OCI-LY3 (cell line): ENCODE measurements at regions not wholly inside any gene's neighbourhood (a gene's known extent, or its start where the extent isn't known, plus 50 kb on each side); places are given as distances from the start of the nearest gene placed in this dataset.
"Not testable (repeated sequence)": the region's sequence is repeated elsewhere in the genome, so short reads cannot be mapped to it uniquely, and the experiment has no call there.

ENCODE experiments used
- H2AFZ ChIP-seq: fragments of 200-600, 300-600 bp; shearing (Covaris generic); 2 replicates; pipeline ENCODE4 v1.6.0; 2014; ENCODE audit warnings: antibody characterized with exemption, low read depth, low read length
- H3K27ac ChIP-seq: fragments of 200-600, 300-600 bp; sonication (generic); 2 replicates; pipeline ENCODE4 v1.5.1; 2014; ENCODE audit warnings: mild to moderate bottlenecking, low read length, moderate library complexity, mixed read lengths
- H3K27me3 ChIP-seq: fragments of 200-600, 300-600 bp; sonication (generic); 2 replicates; pipeline ENCODE4 v1.6.1; 2014; ENCODE audit warnings: low read depth, low read length, mixed read lengths
- H3K36me3 ChIP-seq: fragments of 200-600, 300-600 bp; sonication (generic); replicated peaks from 2 replicates; pipeline ENCODE3; 2014; ENCODE audit warnings: low read depth, low read length, mixed read lengths
- H3K4me1 ChIP-seq: fragments of 300-600, 200-600 bp; sonication (generic); 2 replicates; pipeline ENCODE4 v1.6.1; 2014; ENCODE audit warnings: low read length, mixed read lengths
- H3K4me2 ChIP-seq: fragments of 200-600, 300-600 bp; sonication (generic); 2 replicates; pipeline ENCODE4 v1.6.1; 2014; ENCODE audit warnings: low read length, mixed read lengths
- H3K4me3 ChIP-seq: fragments of 300-600, 200-600 bp; sonication (generic); 2 replicates; pipeline ENCODE4 v1.5.1; 2014; ENCODE audit warnings: antibody characterized with exemption, mild to moderate bottlenecking, low read length, moderate library complexity
- H3K79me2 ChIP-seq: fragments of 300-600, 200-600 bp; shearing (Covaris generic); 2 replicates; pipeline ENCODE4 v1.6.1; 2014; ENCODE audit warnings: mild to moderate bottlenecking, low read length, mixed read lengths
- H3K9ac ChIP-seq: fragments of 300-600, 200-600 bp; shearing (Covaris generic); 2 replicates; pipeline ENCODE4 v1.6.0; 2014; ENCODE audit warnings: mild to moderate bottlenecking, low read length, moderate library complexity
- H3K9me3 ChIP-seq: fragments of 200-600, 300-600 bp; shearing (Covaris generic); 2 replicates; pipeline ENCODE4 v1.6.1; 2014; ENCODE audit warnings: low read length, mixed read lengths; ENCODE audit not compliant: insufficient read depth
- H4K20me1 ChIP-seq: fragments of 200-600, 300-600 bp; sonication (generic); 2 replicates; pipeline ENCODE4 v1.6.1; 2016; ENCODE audit warnings: low read length, mixed read lengths; ENCODE audit not compliant: insufficient read depth
- EZH2phosphoT487 ChIP-seq: fragments of 200-600 bp; shearing (Covaris generic); IDR thresholded peaks from 2 replicates; pipeline ENCODE4 v1.6.1; 2018; ENCODE audit warnings: antibody characterized with exemption, mixed run types, low read depth
- TF ChIP-seq, protein P1 (sequence below): fragments of 200-600, 300-600 bp; sonication (generic); IDR thresholded peaks from 2 replicates; pipeline ENCODE4 v1.5.1; 2014; ENCODE audit warnings: antibody characterized with exemption, low read length, low read depth

DNA sequence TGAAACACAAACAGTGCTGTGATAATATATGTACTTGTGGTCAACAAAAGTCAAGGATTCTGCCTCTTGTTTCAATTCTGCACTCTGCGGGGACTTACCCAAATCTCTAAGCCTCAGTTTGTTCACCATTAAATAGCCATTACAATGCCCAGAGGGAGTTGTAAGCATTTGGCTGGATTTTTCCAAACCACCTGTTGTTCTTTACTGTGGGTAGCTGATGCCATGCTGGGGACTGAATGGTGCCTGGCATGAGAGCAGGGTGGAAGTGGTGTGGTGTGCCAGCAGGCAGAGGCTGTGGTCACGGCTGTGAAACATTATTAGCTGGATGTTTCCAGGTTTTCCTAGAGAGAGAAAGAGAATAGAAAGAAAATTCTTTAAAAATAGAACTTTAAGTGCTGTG lies 60.7 kb upstream of the PAK3 start:
- no peaks in the 10 kb centered on the region for H4K20me1 ChIP-seq
- no peaks in the 10 kb centered on the region for H3K36me3 ChIP-seq
- TF ChIP-seq, protein P1, sequence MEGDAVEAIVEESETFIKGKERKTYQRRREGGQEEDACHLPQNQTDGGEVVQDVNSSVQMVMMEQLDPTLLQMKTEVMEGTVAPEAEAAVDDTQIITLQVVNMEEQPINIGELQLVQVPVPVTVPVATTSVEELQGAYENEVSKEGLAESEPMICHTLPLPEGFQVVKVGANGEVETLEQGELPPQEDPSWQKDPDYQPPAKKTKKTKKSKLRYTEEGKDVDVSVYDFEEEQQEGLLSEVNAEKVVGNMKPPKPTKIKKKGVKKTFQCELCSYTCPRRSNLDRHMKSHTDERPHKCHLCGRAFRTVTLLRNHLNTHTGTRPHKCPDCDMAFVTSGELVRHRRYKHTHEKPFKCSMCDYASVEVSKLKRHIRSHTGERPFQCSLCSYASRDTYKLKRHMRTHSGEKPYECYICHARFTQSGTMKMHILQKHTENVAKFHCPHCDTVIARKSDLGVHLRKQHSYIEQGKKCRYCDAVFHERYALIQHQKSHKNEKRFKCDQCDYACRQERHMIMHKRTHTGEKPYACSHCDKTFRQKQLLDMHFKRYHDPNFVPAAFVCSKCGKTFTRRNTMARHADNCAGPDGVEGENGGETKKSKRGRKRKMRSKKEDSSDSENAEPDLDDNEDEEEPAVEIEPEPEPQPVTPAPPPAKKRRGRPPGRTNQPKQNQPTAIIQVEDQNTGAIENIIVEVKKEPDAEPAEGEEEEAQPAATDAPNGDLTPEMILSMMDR: no peak
- no peak for TF ChIP-seq EZH2phosphoT487
- no peaks in the 10 kb centered on the region for H3K27me3 ChIP-seq
- no peak overlapping the region for H3K27ac ChIP-seq
- H3K79me2 ChIP-seq: no peaks in the 10 kb centered on the region
- H3K4me1 ChIP-seq: no peaks in the 10 kb centered on the region
- no peaks in the 10 kb centered on the region for H3K9me3 ChIP-seq
- no peak overlapping the region for H3K4me2 ChIP-seq
- no peak overlapping the region for H3K4me3 ChIP-seq
- no peak overlapping the region for H2AFZ ChIP-seq
- no peak overlapping the region for H3K9ac ChIP-seq

DNA sequence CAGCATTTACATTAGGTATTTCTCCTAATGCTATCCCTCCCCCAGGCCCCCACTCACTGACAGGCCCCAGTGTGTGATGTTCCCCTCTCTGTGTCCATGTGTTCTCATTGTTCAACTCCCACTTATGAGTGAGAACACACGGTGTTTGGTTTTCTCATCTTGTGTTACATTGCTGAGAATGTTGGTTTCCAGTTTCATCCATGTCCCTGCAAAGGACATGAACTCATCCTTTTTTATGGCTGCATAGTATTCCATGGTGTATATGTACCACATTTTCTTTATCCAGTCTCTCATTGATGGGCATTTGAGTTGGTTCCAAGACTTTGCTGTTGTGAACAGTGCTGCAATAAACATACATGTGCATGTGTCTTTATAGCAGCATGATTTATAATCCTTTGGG lies 73.0 kb upstream of the PAK3 start:
- H3K27ac ChIP-seq, H3K4me3 ChIP-seq, H3K4me2 ChIP-seq, H3K36me3 ChIP-seq, H3K4me1 ChIP-seq, H3K9me3 ChIP-seq, H3K27me3 ChIP-seq, H2AFZ ChIP-seq, H3K79me2 ChIP-seq, H3K9ac ChIP-seq, H4K20me1 ChIP-seq: not testable (repeated sequence)

DNA sequence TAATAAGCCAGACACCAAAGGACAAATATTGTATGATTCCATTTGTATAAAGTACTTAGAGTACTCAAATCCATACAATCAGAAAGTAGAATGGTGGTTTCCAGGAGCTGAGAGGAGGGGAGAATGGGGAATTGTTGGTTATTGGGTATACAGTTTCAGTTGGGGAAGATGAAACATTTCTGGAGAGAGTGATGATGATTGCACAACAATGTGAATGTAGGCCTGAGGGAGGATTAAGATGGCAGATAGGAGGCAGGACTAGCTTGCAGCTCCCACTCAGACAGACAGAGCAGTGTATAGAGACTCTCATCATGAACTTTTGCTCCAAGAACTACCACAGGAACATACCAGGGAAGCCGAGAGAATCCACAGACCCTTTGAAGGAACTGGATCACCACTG lies 75.7 kb upstream of the PAK3 start:
- Histone ChIP-seq H3K4me2 (no peak overlapping the region), H3K79me2 (no peaks in the 10 kb centered on the region), H4K20me1 (no peaks in the 10 kb centered on the region), H3K4me3 (no peak overlapping the region), H3K9me3 (no peaks in the 10 kb centered on the region), H3K27ac (no peak overlapping the region), H3K4me1 (no peaks in the 10 kb centered on the region), H2AFZ (no peak overlapping the region), H3K27me3 (no peaks in the 10 kb centered on the region), H3K36me3 (no peaks in the 10 kb centered on the region), H3K9ac (no peak overlapping the region)
- TF ChIP-seq, protein P1: no peak
- TF ChIP-seq EZH2phosphoT487: no peak

DNA sequence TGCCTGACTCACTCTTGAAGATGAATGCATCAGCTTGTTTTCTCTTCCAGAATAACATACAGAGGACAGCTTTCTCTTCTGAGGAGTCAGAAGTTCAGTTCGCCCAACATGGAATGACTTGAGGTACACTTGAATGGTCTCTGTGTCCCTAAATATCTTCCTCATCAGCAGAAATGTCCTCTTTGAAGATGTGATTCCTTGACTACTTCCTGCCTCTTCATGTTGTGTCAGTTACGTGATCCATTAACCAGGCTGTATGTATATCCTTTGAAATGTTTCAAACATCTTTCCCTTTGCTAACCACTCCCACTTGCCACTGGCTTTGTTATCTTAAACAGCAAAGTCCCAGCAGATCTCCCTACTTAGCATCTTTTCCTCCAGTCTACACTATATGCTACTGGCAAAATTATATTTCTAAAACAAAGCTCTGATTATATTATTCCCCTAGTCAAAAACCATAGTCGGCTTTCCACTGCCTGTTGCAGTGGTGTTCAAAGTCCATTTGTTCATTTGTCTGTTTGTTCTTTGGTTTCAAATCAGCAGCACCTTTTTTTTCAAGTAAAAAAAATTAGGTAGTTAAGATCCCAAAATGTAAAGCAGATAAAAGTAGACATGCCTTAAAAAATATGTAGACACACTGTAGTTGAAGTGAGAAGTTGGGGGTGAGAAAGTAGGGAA lies 82.1 kb upstream of the PAK3 start:
- H3K36me3 ChIP-seq: no peaks in the 10 kb centered on the region
- TF ChIP-seq EZH2phosphoT487: no peak
- TF ChIP-seq, protein P1: no peak
- no peak overlapping the region for H3K4me2 ChIP-seq
- H3K9me3 ChIP-seq: no peaks in the 10 kb centered on the region
- no peak overlapping the region for H2AFZ ChIP-seq
- H3K9ac ChIP-seq: no peak overlapping the region
- H3K79me2 ChIP-seq: no peaks in the 10 kb centered on the region
- no peak overlapping the region for H3K27ac ChIP-seq
- H4K20me1 ChIP-seq: no peaks in the 10 kb centered on the region
- no peaks in the 10 kb centered on the region for H3K4me1 ChIP-seq
- H3K27me3 ChIP-seq: no peaks in the 10 kb centered on the region
- H3K4me3 ChIP-seq: no peak overlapping the region
